Osteocyte (in vitro differentiated cells): ENCODE measurements at regions not wholly inside any gene's neighbourhood (a gene's known extent, or its start where the extent isn't known, plus 50 kb on each side); places are given as distances from the start of the nearest gene placed in this dataset.

ENCODE experiments used
- DNase-seq: peaks from one replicate; pipeline ENCODE4 v3.0.0; 2021; ENCODE audit warnings: mixed read lengths; ENCODE audit not compliant: unreplicated experiment; ENCODE audit errors: extremely low spot score
- H3K27ac Mint-ChIP-seq: one replicate; pipeline ENCODE4 v1.8.0; 2021; ENCODE audit warnings: mild to moderate bottlenecking, mixed read lengths; ENCODE audit not compliant: unreplicated experiment
- H3K27me3 Mint-ChIP-seq: one replicate; pipeline ENCODE4 v1.8.0; 2021; ENCODE audit warnings: mixed read lengths; ENCODE audit not compliant: unreplicated experiment
- H3K36me3 Mint-ChIP-seq: one replicate; pipeline ENCODE4 v1.8.0; 2021; ENCODE audit warnings: mixed read lengths; ENCODE audit not compliant: unreplicated experiment
- H3K4me1 Mint-ChIP-seq: one replicate; pipeline ENCODE4 v1.8.0; 2021; ENCODE audit warnings: mixed read lengths; ENCODE audit not compliant: unreplicated experiment
- H3K4me3 Mint-ChIP-seq: one replicate; pipeline ENCODE4 v1.8.0; 2021; ENCODE audit warnings: mild to moderate bottlenecking, moderate library complexity, mixed read lengths; ENCODE audit not compliant: unreplicated experiment
- H3K9me3 Mint-ChIP-seq: one replicate; pipeline ENCODE4 v1.8.0; 2021; ENCODE audit warnings: mixed read lengths; ENCODE audit not compliant: unreplicated experiment
- TF ChIP-seq, protein P1 (sequence below): fragments of 200-600 bp; sonication (generic); IDR thresholded peaks from 2 replicates; pipeline ENCODE4 v1.5.0; 2021; ENCODE audit warnings: antibody characterized with exemption, mild to moderate bottlenecking, moderate library complexity

DNA sequence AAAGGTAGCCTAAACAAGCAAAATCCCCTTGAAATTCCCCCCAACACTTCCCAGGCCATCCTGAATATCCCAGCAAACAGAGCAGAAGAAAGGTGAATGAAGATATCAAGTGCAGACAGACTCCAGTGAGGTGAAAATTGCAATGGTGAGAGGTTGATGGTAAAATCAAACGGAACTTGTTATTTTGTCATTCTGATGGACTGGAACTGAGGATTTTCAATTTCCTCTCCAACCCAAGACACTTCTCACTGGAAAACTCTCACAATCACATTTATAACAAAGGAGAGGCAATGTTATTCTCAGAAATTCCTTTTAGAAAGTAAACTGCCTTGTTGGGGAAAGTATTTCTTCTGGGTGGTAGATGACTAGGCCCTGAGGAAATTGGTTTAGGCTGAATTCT is 412.4 kb upstream of the C9orf72 start:
- Mint-ChIP-seq H3K27me3 (no peaks in the 10 kb centered on the region), H3K4me3 (no peak overlapping the region)

DNA sequence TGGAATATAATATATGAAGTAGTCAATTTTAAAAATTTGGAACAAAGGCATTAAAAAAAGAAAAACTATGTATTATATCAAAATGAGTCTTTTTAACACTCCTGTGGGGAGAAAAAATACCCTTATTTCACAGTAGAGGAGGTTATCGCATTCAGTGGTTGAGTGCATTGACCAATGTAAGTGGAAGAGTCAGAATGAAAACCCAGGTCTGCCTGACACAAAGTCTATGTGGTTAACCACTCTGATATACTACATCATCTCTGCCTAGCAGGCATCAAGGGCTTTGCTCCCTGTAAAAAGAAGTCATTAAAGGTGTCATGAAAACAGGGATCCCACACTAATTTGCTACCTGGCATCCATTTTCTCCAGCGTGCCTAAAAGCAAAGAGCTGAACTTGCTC is 417.2 kb upstream of the C9orf72 start:
- Mint-ChIP-seq H3K4me3 (no peak overlapping the region), H3K36me3 (no peaks in the 10 kb centered on the region), H3K27me3 (no peaks in the 10 kb centered on the region), H3K9me3 (peaks cover 9% of the 10 kb centered on the region), H3K4me1 (no peaks in the 10 kb centered on the region), H3K27ac (no peak overlapping the region)
- no peak for DNase-seq
- TF ChIP-seq, protein P1, sequence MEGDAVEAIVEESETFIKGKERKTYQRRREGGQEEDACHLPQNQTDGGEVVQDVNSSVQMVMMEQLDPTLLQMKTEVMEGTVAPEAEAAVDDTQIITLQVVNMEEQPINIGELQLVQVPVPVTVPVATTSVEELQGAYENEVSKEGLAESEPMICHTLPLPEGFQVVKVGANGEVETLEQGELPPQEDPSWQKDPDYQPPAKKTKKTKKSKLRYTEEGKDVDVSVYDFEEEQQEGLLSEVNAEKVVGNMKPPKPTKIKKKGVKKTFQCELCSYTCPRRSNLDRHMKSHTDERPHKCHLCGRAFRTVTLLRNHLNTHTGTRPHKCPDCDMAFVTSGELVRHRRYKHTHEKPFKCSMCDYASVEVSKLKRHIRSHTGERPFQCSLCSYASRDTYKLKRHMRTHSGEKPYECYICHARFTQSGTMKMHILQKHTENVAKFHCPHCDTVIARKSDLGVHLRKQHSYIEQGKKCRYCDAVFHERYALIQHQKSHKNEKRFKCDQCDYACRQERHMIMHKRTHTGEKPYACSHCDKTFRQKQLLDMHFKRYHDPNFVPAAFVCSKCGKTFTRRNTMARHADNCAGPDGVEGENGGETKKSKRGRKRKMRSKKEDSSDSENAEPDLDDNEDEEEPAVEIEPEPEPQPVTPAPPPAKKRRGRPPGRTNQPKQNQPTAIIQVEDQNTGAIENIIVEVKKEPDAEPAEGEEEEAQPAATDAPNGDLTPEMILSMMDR, result no peak

More for the DNA sequence above, 412.4 kb upstream of the C9orf72 start:
- no peaks in the 10 kb centered on the region for H3K36me3 Mint-ChIP-seq
- H3K4me1 Mint-ChIP-seq, result no peaks in the 10 kb centered on the region
- peaks cover 9% of the 10 kb centered on the region for H3K9me3 Mint-ChIP-seq
- H3K27ac Mint-ChIP-seq, result no peak overlapping the region
- no peak for DNase-seq
- TF ChIP-seq, protein P1, result no peak

DNA sequence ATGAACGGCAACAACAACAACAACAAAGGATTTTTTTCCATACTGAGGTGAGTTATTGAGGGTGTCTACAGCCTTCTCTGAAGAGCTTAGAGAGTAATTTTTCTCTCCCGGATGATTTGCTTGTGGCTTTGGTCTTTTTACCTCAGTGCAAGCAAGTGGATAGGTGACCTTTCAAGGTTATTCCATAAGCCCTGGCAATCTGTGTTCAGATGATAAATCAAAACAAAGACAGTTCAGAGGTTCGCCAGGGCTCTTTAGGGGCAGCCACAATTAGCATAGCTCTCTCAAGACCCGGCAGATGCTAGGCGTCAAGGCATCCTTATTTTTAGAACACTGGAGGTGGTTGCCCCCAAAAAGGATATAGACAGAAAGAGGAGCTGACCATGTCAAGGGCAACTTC is 417.9 kb upstream of the C9orf72 start:
- Mint-ChIP-seq H3K4me1 (no peaks in the 10 kb centered on the region), H3K4me3 (no peak overlapping the region), H3K36me3 (no peaks in the 10 kb centered on the region), H3K27ac (no peak overlapping the region), H3K9me3 (peaks cover 9% of the 10 kb centered on the region), H3K27me3 (no peaks in the 10 kb centered on the region)
- no peak for DNase-seq
- TF ChIP-seq, protein P1, result no peak

DNA sequence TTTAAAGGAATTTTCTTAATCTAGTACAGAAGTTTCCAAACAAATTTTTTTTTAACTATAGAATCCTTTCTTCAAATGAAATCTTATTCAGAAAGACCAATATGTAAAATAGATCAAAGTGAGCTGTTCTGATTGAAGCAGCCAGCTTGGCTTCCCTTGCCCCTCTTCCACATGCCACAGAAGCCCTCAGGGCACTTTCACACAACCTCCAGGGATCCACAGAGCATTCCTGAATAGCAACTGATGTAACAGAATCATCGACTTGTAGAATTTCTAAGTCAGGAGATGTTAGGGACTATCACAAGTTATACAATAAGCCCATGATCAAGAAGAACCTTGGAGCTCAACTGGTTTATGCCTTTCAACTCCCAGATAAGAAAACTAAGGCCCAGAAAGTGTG is 427.8 kb upstream of the C9orf72 start:
- Mint-ChIP-seq H3K9me3 (no peaks in the 10 kb centered on the region), H3K4me3 (no peak overlapping the region)

DNA sequence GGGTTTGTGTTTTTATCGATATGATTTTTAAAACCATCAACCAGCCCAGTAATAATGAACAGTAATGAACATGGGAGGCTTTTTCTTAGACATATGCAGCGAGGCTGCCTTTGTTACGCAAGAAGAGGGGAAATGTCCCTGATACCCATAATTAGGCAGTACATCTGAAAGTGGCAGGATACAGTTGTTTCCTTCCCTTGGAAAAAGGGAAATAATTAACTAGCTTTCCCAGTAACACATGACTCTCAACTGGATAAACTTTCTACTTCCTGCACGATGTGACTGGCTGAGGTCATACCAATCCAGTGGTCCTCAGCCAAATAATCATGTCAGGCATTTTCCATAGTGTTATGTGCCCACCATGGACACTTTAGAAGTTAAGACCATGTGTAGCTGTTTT is 431.6 kb upstream of the C9orf72 start:
- TF ChIP-seq, protein P1, result no peak
- no peak for DNase-seq
- H3K36me3 Mint-ChIP-seq, result no peaks in the 10 kb centered on the region
- no peak overlapping the region for H3K4me3 Mint-ChIP-seq
- no peak overlapping the region for H3K27ac Mint-ChIP-seq
- H3K9me3 Mint-ChIP-seq, result no peaks in the 10 kb centered on the region
- H3K4me1 Mint-ChIP-seq, result no peaks in the 10 kb centered on the region
- H3K27me3 Mint-ChIP-seq, result no peaks in the 10 kb centered on the region

More for the DNA sequence above, 427.8 kb upstream of the C9orf72 start:
- TF ChIP-seq, protein P1, result no peak
- Mint-ChIP-seq H3K27ac (no peak overlapping the region), H3K27me3 (no peaks in the 10 kb centered on the region), H3K36me3 (no peaks in the 10 kb centered on the region), H3K4me1 (no peaks in the 10 kb centered on the region)
- no peak for DNase-seq
